ENCODE measurements at regions not wholly inside any gene's neighbourhood (a gene's known extent, or its start where the extent isn't known, plus 50 kb on each side); places are given as distances from the start of the nearest gene placed in this dataset.

- H3K27ac Mint-ChIP-seq, result no peak overlapping the region
- H3K36me3 Mint-ChIP-seq (ENCODE audit: low read depth), result no peaks in the 10 kb centered on the region; the same call in 2 of the 3 replicates
- 0 out of 2 replicates have a peak, but pooled peaks cover 6% of the 10 kb centered on the region for H3K4me1 ChIP-seq (ENCODE audit: insufficient read depth)
- H3K9me2 ChIP-seq (ENCODE audit: insufficient read depth), result 0 out of 2 replicates have a peak, but pooled peaks cover 4% of the 10 kb centered on the region
- DNase-seq (ENCODE audit: low spot score) (no peak), ATAC-seq (no peak)
- H3K4me3 ChIP-seq, result no peak overlapping the region
- peaks cover 2% of the 10 kb centered on the region; the same call in 2 of the 3 replicates for H3K9me3 Mint-ChIP-seq
- H3K4me3 Mint-ChIP-seq, result no peak overlapping the region
- no peaks in the 10 kb centered on the region for H3K36me3 ChIP-seq (ENCODE audit: insufficient read depth)
- H3K4me1 Mint-ChIP-seq, result peaks cover 10% of the 10 kb centered on the region
- H4K20me1 ChIP-seq (replicated peaks; ENCODE audit: insufficient read depth), result no peaks in the 10 kb centered on the region
- TF ChIP-seq CTCF (conservative IDR thresholded peaks at IDR 0.05; ENCODE audit: low read depth in 2 of 2) (no peak), ZNF114 (CRISPR knock-in tag; IDR thresholded peaks at IDR 0.05) (no peak)
- no peak overlapping the region for H3K27ac ChIP-seq (ENCODE audit: low read depth)
- peaks cover 1% of the 10 kb centered on the region for H3K27me3 Mint-ChIP-seq (ENCODE audit: insufficient read depth, low read depth, poor library complexity)
- H3K79me2 ChIP-seq (replicated peaks; ENCODE audit: insufficient read depth), result no peaks in the 10 kb centered on the region
- H3K27me3 ChIP-seq (ENCODE audit: insufficient read depth), result no peaks in the 10 kb centered on the region
- no peak overlapping the region for H3K4me2 ChIP-seq
- H2AFZ ChIP-seq, result no peak overlapping the region
- H3F3A ChIP-seq (replicated peaks; ENCODE audit: low read depth), result no peaks in the 10 kb centered on the region
These were observed 455.4 kb downstream of the GADD45G start for GRCh38 chr9:90060256-90060655.

- no peak overlapping the region for H3K4me3 Mint-ChIP-seq
- H3K27ac Mint-ChIP-seq, result no peak overlapping the region
- no peaks in the 10 kb centered on the region; the same call in 2 of the 3 replicates for H3K36me3 Mint-ChIP-seq (ENCODE audit: low read depth)
- H3K27me3 ChIP-seq (ENCODE audit: insufficient read depth), result no peaks in the 10 kb centered on the region
- peaks cover 10% of the 10 kb centered on the region for H3K4me1 Mint-ChIP-seq
- H3K4me2 ChIP-seq, result no peak overlapping the region
- no peak overlapping the region for H2AFZ ChIP-seq
- no peaks in the 10 kb centered on the region for H4K20me1 ChIP-seq (replicated peaks; ENCODE audit: insufficient read depth)
- no peak for DNase-seq (ENCODE audit: low spot score)
- H3K27me3 Mint-ChIP-seq (ENCODE audit: insufficient read depth, low read depth, poor library complexity), result peaks cover 1% of the 10 kb centered on the region
- no peak overlapping the region for H3K27ac ChIP-seq (ENCODE audit: low read depth)
- H3K4me3 ChIP-seq, result no peak overlapping the region
- H3K9me2 ChIP-seq (ENCODE audit: insufficient read depth), result 0 out of 2 replicates have a peak, but pooled peaks cover 4% of the 10 kb centered on the region
- H3F3A ChIP-seq (replicated peaks; ENCODE audit: low read depth), result no peaks in the 10 kb centered on the region
- ATAC-seq, result no peak
- no peaks in the 10 kb centered on the region for H3K9me3 Mint-ChIP-seq
- no peaks in the 10 kb centered on the region for H3K36me3 ChIP-seq (ENCODE audit: insufficient read depth)
- 0 out of 2 replicates have a peak, but pooled peaks cover 6% of the 10 kb centered on the region for H3K4me1 ChIP-seq (ENCODE audit: insufficient read depth)
- H3K79me2 ChIP-seq (replicated peaks; ENCODE audit: insufficient read depth), result no peaks in the 10 kb centered on the region
- no peak for TF ChIP-seq EZH2 (IDR thresholded peaks at IDR 0.05; ENCODE audit: low read depth, unreplicated experiment)
- no peak for TF ChIP-seq EZH2phosphoT487 (IDR thresholded peaks at IDR 0.05; ENCODE audit: unreplicated experiment)
- TF ChIP-seq JUNB (IDR thresholded peaks at IDR 0.05; ENCODE audit: unreplicated experiment), result no peak
- no peak for TF ChIP-seq REST (IDR thresholded peaks at IDR 0.05; ENCODE audit: unreplicated experiment)
- TF ChIP-seq CTCF (conservative IDR thresholded peaks at IDR 0.05; ENCODE audit: low read depth in 2 of 2), result no peak
- no peak for TF ChIP-seq ZNF462 (CRISPR knock-in tag; IDR thresholded peaks at IDR 0.05)
These were observed 456.4 kb downstream of the GADD45G start for GRCh38 chr9:90061187-90061586.

All from GM23338 (cell line).